DOHH2 (cell line): ENCODE measurements at regions not wholly inside any gene's neighbourhood (a gene's known extent, or its start where the extent isn't known, plus 50 kb on each side); places are given as distances from the start of the nearest gene placed in this dataset.

ENCODE experiments used
- H3F3A ChIP-seq: fragments of 200-600 bp; sonication (generic), shearing (Covaris generic); 2 replicates; pipeline ENCODE4 v1.6.0; 2016; ENCODE audit warnings: antibody characterized with exemption, mild to moderate bottlenecking; ENCODE audit not compliant: control insufficient read depth, insufficient read depth
- H3K27ac ChIP-seq: fragments of 200-600 bp; sonication (generic); 2 replicates; pipeline ENCODE4 v1.5.1; 2014; ENCODE audit warnings: low read depth, mild to moderate bottlenecking, low read length, moderate library complexity
- H3K27me3 ChIP-seq: fragments of 200-600 bp; sonication (generic); 2 replicates; pipeline ENCODE4 v1.6.1; 2014; ENCODE audit warnings: mild to moderate bottlenecking, low read length, mixed read lengths; ENCODE audit not compliant: control insufficient read depth
- H3K36me3 ChIP-seq: fragments of 200-600 bp; sonication (generic); 2 replicates; pipeline ENCODE4 v1.6.1; 2014; ENCODE audit warnings: mild to moderate bottlenecking, low read length, moderate library complexity, mixed read lengths; ENCODE audit not compliant: control insufficient read depth
- H3K4me1 ChIP-seq: fragments of 200-600 bp; sonication (generic); 2 replicates; pipeline ENCODE4 v1.6.1; 2014; ENCODE audit warnings: mild to moderate bottlenecking, low read length, mixed read lengths; ENCODE audit not compliant: control insufficient read depth
- H3K4me2 ChIP-seq: fragments of 200-600 bp; sonication (generic); 2 replicates; pipeline ENCODE4 v1.6.0; 2014; ENCODE audit warnings: mild to moderate bottlenecking, low read length, moderate library complexity
- H3K4me3 ChIP-seq: fragments of 200-600 bp; sonication (generic); 2 replicates; pipeline ENCODE4 v1.5.1; 2014; ENCODE audit warnings: mild to moderate bottlenecking, low read length, mixed read lengths
- H3K79me2 ChIP-seq: fragments of 200-600 bp; sonication (generic); 2 replicates; pipeline ENCODE4 v1.6.1; 2014; ENCODE audit warnings: mild to moderate bottlenecking, low read length, mixed read lengths; ENCODE audit not compliant: control insufficient read depth
- H3K9me2 ChIP-seq: fragments of 200-600 bp; sonication (generic); replicated peaks from 2 replicates; pipeline ENCODE4 v1.6.1; 2014; ENCODE audit warnings: mild to moderate bottlenecking, low read length, mixed read lengths; ENCODE audit not compliant: control insufficient read depth
- H3K9me3 ChIP-seq: fragments of 200-600 bp; sonication (generic); 2 replicates; pipeline ENCODE4 v1.6.1; 2014; ENCODE audit warnings: antibody characterized with exemption, low read length, mixed read lengths; ENCODE audit not compliant: control insufficient read depth, insufficient read depth
- H4K20me1 ChIP-seq: fragments of 200-600 bp; sonication (generic); 2 replicates; pipeline ENCODE4 v1.6.0; 2014; ENCODE audit warnings: low read depth, mild to moderate bottlenecking, antibody characterized with exemption, low read length, moderate library complexity; ENCODE audit not compliant: control insufficient read depth, insufficient read depth
- EZH2phosphoT487 ChIP-seq: fragments of 200-600 bp; sonication (generic); IDR thresholded peaks from 2 replicates; pipeline ENCODE4 v1.6.1; 2017; ENCODE audit warnings: borderline replicate concordance, mild to moderate bottlenecking, antibody characterized with exemption, low read length, moderate library complexity, mixed read lengths
- TF ChIP-seq, protein P1 (sequence below): fragments of 200-600 bp; sonication (generic); IDR thresholded peaks from one replicate; pipeline ENCODE4 v1.5.1; 2014; ENCODE audit warnings: antibody characterized with exemption, mild to moderate bottlenecking, low read depth, low read length; ENCODE audit not compliant: poor library complexity, severe bottlenecking

DNA sequence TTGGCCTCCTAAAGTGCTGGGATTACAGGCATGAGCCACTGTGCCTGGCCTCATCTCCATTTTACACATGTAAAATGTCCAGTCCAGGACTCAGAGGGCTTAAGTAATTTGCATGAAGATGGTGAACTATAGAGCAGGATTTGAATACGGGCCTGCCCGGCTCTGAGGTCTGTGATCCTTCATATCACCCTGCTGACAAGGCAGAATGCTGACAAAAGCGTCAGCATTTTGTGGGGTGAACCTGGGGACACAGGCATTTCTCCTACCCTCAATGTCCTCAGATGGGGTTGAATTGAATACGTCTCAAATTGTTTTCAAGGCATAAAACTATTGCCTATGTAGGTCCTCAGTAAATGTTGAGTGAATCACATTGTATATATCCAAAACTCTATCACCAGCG, 57.2 kb upstream of the GATA6 start:
- no peak overlapping the region for H3K4me3 ChIP-seq
- H3K4me1 ChIP-seq, result no peaks in the 10 kb centered on the region
- H4K20me1 ChIP-seq, result no peaks in the 10 kb centered on the region
- H3K9me3 ChIP-seq, result no peaks in the 10 kb centered on the region
- no peak overlapping the region for H3K4me2 ChIP-seq
- 0 out of 2 replicates have a peak, but pooled peaks cover 3% of the 10 kb centered on the region for H3K27me3 ChIP-seq
- H3K79me2 ChIP-seq, result no peaks in the 10 kb centered on the region
- no peak overlapping the region for H3K27ac ChIP-seq
- no peak for TF ChIP-seq EZH2phosphoT487
- TF ChIP-seq, protein P1, sequence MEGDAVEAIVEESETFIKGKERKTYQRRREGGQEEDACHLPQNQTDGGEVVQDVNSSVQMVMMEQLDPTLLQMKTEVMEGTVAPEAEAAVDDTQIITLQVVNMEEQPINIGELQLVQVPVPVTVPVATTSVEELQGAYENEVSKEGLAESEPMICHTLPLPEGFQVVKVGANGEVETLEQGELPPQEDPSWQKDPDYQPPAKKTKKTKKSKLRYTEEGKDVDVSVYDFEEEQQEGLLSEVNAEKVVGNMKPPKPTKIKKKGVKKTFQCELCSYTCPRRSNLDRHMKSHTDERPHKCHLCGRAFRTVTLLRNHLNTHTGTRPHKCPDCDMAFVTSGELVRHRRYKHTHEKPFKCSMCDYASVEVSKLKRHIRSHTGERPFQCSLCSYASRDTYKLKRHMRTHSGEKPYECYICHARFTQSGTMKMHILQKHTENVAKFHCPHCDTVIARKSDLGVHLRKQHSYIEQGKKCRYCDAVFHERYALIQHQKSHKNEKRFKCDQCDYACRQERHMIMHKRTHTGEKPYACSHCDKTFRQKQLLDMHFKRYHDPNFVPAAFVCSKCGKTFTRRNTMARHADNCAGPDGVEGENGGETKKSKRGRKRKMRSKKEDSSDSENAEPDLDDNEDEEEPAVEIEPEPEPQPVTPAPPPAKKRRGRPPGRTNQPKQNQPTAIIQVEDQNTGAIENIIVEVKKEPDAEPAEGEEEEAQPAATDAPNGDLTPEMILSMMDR, result no peak
- H3K36me3 ChIP-seq, result no peaks in the 10 kb centered on the region
- H3K9me2 ChIP-seq, result no peaks in the 10 kb centered on the region
- no peaks in the 10 kb centered on the region for H3F3A ChIP-seq

- Histone ChIP-seq H3F3A (no peaks in the 10 kb centered on the region), H3K4me1 (no peaks in the 10 kb centered on the region), H3K9me3 (no peaks in the 10 kb centered on the region), H4K20me1 (no peaks in the 10 kb centered on the region), H3K4me3 (no peak overlapping the region), H3K27me3 (0 out of 2 replicates have a peak, but pooled peaks cover 3% of the 10 kb centered on the region), H3K4me2 (no peak overlapping the region), H3K27ac (no peak overlapping the region), H3K79me2 (no peaks in the 10 kb centered on the region), H3K9me2 (no peaks in the 10 kb centered on the region), H3K36me3 (no peaks in the 10 kb centered on the region)
- TF ChIP-seq, protein P1, result no peak
- no peak for TF ChIP-seq EZH2phosphoT487
These were observed 56.1 kb upstream of the GATA6 start for GRCh38 chr18:22113144-22113844.

DNA sequence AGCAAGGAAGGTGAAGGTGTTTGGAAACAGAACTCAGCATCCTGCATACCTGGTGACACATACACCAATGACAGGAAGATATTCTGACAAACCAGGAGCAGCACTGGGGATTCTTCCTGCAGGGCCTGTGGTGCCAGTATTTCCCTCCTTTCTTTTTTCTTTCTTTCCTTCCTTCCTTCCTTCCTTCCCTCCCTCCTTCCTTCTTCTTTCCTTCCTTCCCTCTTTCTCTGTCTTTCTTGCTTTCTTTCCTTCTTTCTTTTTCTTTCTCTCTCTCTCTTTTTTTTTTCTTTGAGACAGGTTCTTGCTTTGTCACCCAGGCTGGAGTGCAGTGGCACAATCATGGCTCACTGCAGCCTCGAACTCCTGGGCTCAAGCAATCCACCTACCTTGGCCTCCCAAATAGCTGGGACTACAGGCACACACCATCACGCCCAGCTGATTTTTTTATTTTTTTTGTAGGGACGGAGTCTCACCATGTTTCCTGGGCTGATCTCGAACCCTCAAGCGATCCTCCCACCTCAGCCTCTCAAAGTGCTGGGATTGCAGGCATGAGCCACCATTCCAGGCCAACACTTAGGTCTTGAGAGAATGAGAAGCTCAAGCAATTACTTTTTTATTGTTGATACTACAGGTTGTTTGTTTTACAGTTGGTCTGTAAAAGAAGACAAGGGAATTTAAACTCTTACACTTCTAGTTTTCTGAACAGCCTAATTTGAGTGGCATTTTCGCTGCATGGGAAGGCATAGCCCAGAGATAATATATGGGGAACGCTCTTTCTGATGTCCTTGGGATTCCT, 54.7 kb upstream of the GATA6 start:
- no peaks in the 10 kb centered on the region for H3K9me2 ChIP-seq
- TF ChIP-seq EZH2phosphoT487, result no peak
- TF ChIP-seq, protein P1, result no peak
- H3K27ac ChIP-seq, result no peak overlapping the region
- no peaks in the 10 kb centered on the region for H3K4me1 ChIP-seq
- no peaks in the 10 kb centered on the region for H3K9me3 ChIP-seq
- H3K79me2 ChIP-seq, result no peaks in the 10 kb centered on the region
- no peaks in the 10 kb centered on the region for H4K20me1 ChIP-seq
- H3K27me3 ChIP-seq, result 0 out of 2 replicates have a peak, but pooled peaks cover 3% of the 10 kb centered on the region
- no peak overlapping the region for H3K4me2 ChIP-seq
- no peaks in the 10 kb centered on the region for H3F3A ChIP-seq
- no peak overlapping the region for H3K4me3 ChIP-seq
- no peaks in the 10 kb centered on the region for H3K36me3 ChIP-seq
